DOHH2 (cell line): ENCODE measurements at regions not wholly inside any gene's neighbourhood (a gene's known extent, or its start where the extent isn't known, plus 50 kb on each side); places are given as distances from the start of the nearest gene placed in this dataset.

Experiments
- H3F3A ChIP-seq: fragments of 200-600 bp; sonication (generic), shearing (Covaris generic); 2 replicates; pipeline ENCODE4 v1.6.0; 2016; ENCODE audit warnings: antibody characterized with exemption, mild to moderate bottlenecking; ENCODE audit not compliant: control insufficient read depth, insufficient read depth
- H3K27ac ChIP-seq: fragments of 200-600 bp; sonication (generic); 2 replicates; pipeline ENCODE4 v1.5.1; 2014; ENCODE audit warnings: low read depth, mild to moderate bottlenecking, low read length, moderate library complexity
- H3K27me3 ChIP-seq: fragments of 200-600 bp; sonication (generic); 2 replicates; pipeline ENCODE4 v1.6.1; 2014; ENCODE audit warnings: mild to moderate bottlenecking, low read length, mixed read lengths; ENCODE audit not compliant: control insufficient read depth
- H3K36me3 ChIP-seq: fragments of 200-600 bp; sonication (generic); 2 replicates; pipeline ENCODE4 v1.6.1; 2014; ENCODE audit warnings: mild to moderate bottlenecking, low read length, moderate library complexity, mixed read lengths; ENCODE audit not compliant: control insufficient read depth
- H3K4me1 ChIP-seq: fragments of 200-600 bp; sonication (generic); 2 replicates; pipeline ENCODE4 v1.6.1; 2014; ENCODE audit warnings: mild to moderate bottlenecking, low read length, mixed read lengths; ENCODE audit not compliant: control insufficient read depth
- H3K4me2 ChIP-seq: fragments of 200-600 bp; sonication (generic); 2 replicates; pipeline ENCODE4 v1.6.0; 2014; ENCODE audit warnings: mild to moderate bottlenecking, low read length, moderate library complexity
- H3K4me3 ChIP-seq: fragments of 200-600 bp; sonication (generic); 2 replicates; pipeline ENCODE4 v1.5.1; 2014; ENCODE audit warnings: mild to moderate bottlenecking, low read length, mixed read lengths
- H3K79me2 ChIP-seq: fragments of 200-600 bp; sonication (generic); 2 replicates; pipeline ENCODE4 v1.6.1; 2014; ENCODE audit warnings: mild to moderate bottlenecking, low read length, mixed read lengths; ENCODE audit not compliant: control insufficient read depth
- H3K9me2 ChIP-seq: fragments of 200-600 bp; sonication (generic); replicated peaks from 2 replicates; pipeline ENCODE4 v1.6.1; 2014; ENCODE audit warnings: mild to moderate bottlenecking, low read length, mixed read lengths; ENCODE audit not compliant: control insufficient read depth
- H3K9me3 ChIP-seq: fragments of 200-600 bp; sonication (generic); 2 replicates; pipeline ENCODE4 v1.6.1; 2014; ENCODE audit warnings: antibody characterized with exemption, low read length, mixed read lengths; ENCODE audit not compliant: control insufficient read depth, insufficient read depth
- H4K20me1 ChIP-seq: fragments of 200-600 bp; sonication (generic); 2 replicates; pipeline ENCODE4 v1.6.0; 2014; ENCODE audit warnings: low read depth, mild to moderate bottlenecking, antibody characterized with exemption, low read length, moderate library complexity; ENCODE audit not compliant: control insufficient read depth, insufficient read depth
- EZH2phosphoT487 ChIP-seq: fragments of 200-600 bp; sonication (generic); IDR thresholded peaks from 2 replicates; pipeline ENCODE4 v1.6.1; 2017; ENCODE audit warnings: borderline replicate concordance, mild to moderate bottlenecking, antibody characterized with exemption, low read length, moderate library complexity, mixed read lengths
- TF ChIP-seq, protein P1 (sequence below): fragments of 200-600 bp; sonication (generic); IDR thresholded peaks from one replicate; pipeline ENCODE4 v1.5.1; 2014; ENCODE audit warnings: antibody characterized with exemption, mild to moderate bottlenecking, low read depth, low read length; ENCODE audit not compliant: poor library complexity, severe bottlenecking

DNA sequence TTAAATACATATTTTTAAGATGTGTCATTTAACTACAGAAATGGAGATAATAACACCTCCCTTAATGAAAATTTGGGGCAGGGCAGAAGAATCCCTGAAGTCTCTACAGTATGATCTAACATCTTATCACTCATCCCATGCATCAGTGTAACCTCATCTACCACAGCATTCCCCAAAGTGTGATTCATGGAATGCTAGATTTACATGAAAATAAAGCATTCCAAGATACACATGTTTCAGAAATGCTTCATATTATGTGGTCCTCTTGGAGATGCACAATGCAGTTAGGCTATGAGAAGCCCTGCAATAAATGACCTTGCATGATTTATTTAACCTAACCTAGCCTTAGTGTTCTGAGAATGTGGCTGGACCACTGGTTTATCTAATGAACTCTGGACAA is 166.9 kb upstream of the SYT6 start:
- Histone ChIP-seq H3K4me3 (no peak overlapping the region), H3K9me3 (no peaks in the 10 kb centered on the region)
- TF ChIP-seq EZH2phosphoT487, result no peak
- TF ChIP-seq, protein P1, sequence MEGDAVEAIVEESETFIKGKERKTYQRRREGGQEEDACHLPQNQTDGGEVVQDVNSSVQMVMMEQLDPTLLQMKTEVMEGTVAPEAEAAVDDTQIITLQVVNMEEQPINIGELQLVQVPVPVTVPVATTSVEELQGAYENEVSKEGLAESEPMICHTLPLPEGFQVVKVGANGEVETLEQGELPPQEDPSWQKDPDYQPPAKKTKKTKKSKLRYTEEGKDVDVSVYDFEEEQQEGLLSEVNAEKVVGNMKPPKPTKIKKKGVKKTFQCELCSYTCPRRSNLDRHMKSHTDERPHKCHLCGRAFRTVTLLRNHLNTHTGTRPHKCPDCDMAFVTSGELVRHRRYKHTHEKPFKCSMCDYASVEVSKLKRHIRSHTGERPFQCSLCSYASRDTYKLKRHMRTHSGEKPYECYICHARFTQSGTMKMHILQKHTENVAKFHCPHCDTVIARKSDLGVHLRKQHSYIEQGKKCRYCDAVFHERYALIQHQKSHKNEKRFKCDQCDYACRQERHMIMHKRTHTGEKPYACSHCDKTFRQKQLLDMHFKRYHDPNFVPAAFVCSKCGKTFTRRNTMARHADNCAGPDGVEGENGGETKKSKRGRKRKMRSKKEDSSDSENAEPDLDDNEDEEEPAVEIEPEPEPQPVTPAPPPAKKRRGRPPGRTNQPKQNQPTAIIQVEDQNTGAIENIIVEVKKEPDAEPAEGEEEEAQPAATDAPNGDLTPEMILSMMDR, result no peak

DNA sequence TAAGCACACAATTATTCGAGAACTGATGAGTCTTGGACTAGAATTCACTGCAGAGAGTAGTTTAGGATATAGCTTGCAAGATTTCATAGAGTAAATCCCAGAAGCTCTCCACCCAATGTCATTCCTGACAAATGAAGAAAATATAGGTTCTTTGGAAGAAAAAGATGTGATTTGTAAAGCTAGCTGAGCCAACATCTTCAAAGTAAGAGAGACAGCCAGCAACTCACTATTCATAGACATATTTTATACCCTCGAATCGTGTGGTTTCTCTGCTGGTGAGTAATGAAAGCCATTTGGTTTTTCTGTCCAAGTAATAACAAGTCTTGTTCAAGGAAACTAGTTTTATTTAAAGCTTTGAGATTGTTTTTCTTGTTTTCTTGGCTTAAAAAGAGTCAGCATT is 165.7 kb upstream of the SYT6 start:
- Histone ChIP-seq H3K9me3 (no peaks in the 10 kb centered on the region), H3K27me3 (no peaks in the 10 kb centered on the region), H3K27ac (no peak overlapping the region), H3K4me3 (no peak overlapping the region), H3K36me3 (no peaks in the 10 kb centered on the region), H3K79me2 (no peaks in the 10 kb centered on the region), H3K4me2 (no peak overlapping the region), H3K9me2 (no peaks in the 10 kb centered on the region), H3K4me1 (no peaks in the 10 kb centered on the region), H4K20me1 (no peaks in the 10 kb centered on the region), H3F3A (no peaks in the 10 kb centered on the region)
- TF ChIP-seq, protein P1, result no peak
- TF ChIP-seq EZH2phosphoT487, result no peak

More for the DNA sequence above, 166.9 kb upstream of the SYT6 start:
- Histone ChIP-seq H3K79me2 (no peaks in the 10 kb centered on the region), H3K4me2 (no peak overlapping the region), H3K27ac (no peak overlapping the region), H3K27me3 (no peaks in the 10 kb centered on the region), H3K36me3 (no peaks in the 10 kb centered on the region), H4K20me1 (no peaks in the 10 kb centered on the region), H3K4me1 (no peaks in the 10 kb centered on the region), H3F3A (no peaks in the 10 kb centered on the region), H3K9me2 (no peaks in the 10 kb centered on the region)

DNA sequence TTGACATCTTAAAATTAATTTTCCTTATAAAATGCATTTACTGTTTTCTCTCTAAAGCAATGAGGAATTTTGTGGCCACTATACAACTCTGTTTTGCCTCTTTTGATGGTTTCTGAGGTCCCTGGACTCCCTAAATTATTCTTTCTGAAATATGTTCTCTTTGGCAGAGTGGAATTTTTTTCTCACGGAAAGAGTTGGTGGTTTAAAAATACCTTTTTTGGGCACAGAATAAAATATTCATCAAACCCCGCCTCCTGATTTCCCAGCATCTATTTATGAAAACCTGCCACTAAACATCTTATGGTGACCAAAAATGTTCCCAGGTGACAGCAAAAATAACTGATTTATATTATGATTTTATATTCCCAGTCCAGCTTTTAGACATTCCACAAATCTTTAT is 165.3 kb upstream of the SYT6 start:
- Histone ChIP-seq H3K9me2 (no peaks in the 10 kb centered on the region), H3K4me1 (no peaks in the 10 kb centered on the region), H3K27me3 (no peaks in the 10 kb centered on the region), H3K36me3 (no peaks in the 10 kb centered on the region), H3K27ac (no peak overlapping the region), H3K79me2 (no peaks in the 10 kb centered on the region), H3K4me2 (no peak overlapping the region), H3K9me3 (no peaks in the 10 kb centered on the region), H3F3A (no peaks in the 10 kb centered on the region), H3K4me3 (no peak overlapping the region), H4K20me1 (no peaks in the 10 kb centered on the region)
- TF ChIP-seq, protein P1, result no peak
- TF ChIP-seq EZH2phosphoT487, result no peak

DNA sequence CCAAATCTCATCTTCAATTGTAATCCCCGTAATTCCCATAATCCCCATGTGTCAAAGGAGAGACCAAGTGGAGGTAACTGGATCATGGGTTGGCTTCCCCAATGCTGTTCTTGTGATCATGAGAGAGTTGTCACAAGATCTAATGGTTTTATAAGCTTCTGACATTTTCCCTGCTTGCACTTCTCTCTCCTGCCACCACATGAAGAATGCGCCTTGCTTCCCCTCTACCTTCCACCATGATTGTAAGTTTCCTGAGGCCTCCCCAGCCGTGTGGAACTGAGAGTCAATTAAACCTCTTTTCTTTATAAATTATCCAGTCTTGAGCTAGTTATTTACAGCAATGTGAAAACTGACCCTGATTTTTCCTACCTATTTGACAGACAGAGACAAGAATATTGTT is 162.5 kb upstream of the SYT6 start:
- Histone ChIP-seq H4K20me1 (no peaks in the 10 kb centered on the region), H3K79me2 (no peaks in the 10 kb centered on the region), H3K27ac (no peak overlapping the region), H3K27me3 (no peaks in the 10 kb centered on the region), H3K4me1 (no peaks in the 10 kb centered on the region), H3K9me3 (no peaks in the 10 kb centered on the region), H3K36me3 (no peaks in the 10 kb centered on the region), H3F3A (no peaks in the 10 kb centered on the region), H3K4me3 (no peak overlapping the region), H3K9me2 (no peaks in the 10 kb centered on the region), H3K4me2 (no peak overlapping the region)
- TF ChIP-seq, protein P1, result no peak
- no peak for TF ChIP-seq EZH2phosphoT487
